ENCODE measurements at regions not wholly inside any gene's neighbourhood (a gene's known extent, or its start where the extent isn't known, plus 50 kb on each side); places are given as distances from the start of the nearest gene placed in this dataset.

- ATAC-seq (no peak), DNase-seq (no peak)
These were observed 60.0 kb upstream of the SLC13A1 start for GRCh38 chr7:123259759-123260158.
